ENCODE measurements at regions not wholly inside any gene's neighbourhood (a gene's known extent, or its start where the extent isn't known, plus 50 kb on each side); places are given as distances from the start of the nearest gene placed in this dataset.

DNA sequence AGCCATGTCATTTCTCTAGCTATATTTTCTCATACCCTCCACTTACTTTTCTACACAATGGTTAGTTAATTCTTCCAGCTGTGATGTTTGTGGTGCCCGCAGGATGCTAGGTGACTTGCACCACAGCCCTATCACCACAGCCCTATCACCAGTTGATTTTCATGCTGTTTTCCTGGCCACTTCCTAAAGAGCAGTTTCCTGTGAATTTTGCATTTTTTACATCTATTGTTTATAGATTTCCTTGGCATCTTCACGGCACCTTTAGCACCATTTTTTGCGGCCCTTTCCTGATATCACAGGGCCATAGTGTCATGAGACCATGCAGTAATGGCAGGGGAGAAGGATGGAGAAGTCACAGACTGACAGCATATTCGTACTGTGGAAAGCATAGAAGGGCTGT, 132.9 kb upstream of the PRICKLE2 start (continued):
- TF ChIP-seq NR2F2 (IDR thresholded peaks at IDR 0.05; ENCODE audit: borderline replicate concordance, low read depth), result no peak
- TF ChIP-seq, protein P1, sequence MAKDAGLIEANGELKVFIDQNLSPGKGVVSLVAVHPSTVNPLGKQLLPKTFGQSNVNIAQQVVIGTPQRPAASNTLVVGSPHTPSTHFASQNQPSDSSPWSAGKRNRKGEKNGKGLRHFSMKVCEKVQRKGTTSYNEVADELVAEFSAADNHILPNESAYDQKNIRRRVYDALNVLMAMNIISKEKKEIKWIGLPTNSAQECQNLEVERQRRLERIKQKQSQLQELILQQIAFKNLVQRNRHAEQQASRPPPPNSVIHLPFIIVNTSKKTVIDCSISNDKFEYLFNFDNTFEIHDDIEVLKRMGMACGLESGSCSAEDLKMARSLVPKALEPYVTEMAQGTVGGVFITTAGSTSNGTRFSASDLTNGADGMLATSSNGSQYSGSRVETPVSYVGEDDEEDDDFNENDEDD (CRISPR knock-in tag; IDR thresholded peaks at IDR 0.05; ENCODE audit: borderline replicate concordance), result no peak
- no peak for TF ChIP-seq FOXP1 (IDR thresholded peaks at IDR 0.05)
- no peak for TF ChIP-seq FOXP1 (CRISPR knock-in tag; IDR thresholded peaks at IDR 0.05)
- TF ChIP-seq ISX (CRISPR knock-in tag; conservative IDR thresholded peaks at IDR 0.05), result no peak
- TF ChIP-seq NR1H2 (CRISPR knock-in tag; IDR thresholded peaks at IDR 0.05; ENCODE audit: borderline replicate concordance, low read depth), result no peak

DNA sequence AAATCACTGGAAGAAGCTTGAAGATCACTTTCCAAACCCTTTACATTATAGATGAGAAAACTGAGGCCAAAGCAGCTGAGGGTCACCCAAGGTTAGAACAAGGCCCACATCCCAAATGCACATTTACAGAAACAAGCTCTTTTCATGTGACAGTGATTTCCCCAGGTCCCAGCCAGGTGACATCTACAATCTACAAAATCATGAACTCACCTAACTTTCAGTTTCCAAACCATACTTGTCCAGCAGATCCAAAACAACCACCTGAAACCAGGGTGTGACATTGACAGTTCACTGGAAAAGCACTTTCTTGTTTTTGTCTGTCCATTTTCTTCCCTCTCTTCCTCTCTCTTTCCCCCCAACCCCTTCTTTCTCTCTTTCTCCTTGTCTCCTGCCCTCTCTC, 132.2 kb upstream of the PRICKLE2 start:
- H3K27ac ChIP-seq (ENCODE audit: extremely low read length, insufficient read depth, low read length), result no peak overlapping the region
- H3K36me3 ChIP-seq (replicated peaks in 1 of 2; ENCODE audit: control insufficient read depth in 1 of 2, insufficient read depth in 2 of 2, low read length in 2 of 2), result no peaks in the 10 kb centered on the region
- H2AFZ ChIP-seq (ENCODE audit: low read length), result no peak overlapping the region
- H3K4me2 ChIP-seq (ENCODE audit: low read depth, low read length), result no peak overlapping the region
- H3K4me3 ChIP-seq (replicated peaks in 1 of 3; ENCODE audit: insufficient read depth in 1 of 3, low read depth in 2 of 3, low read length in 3 of 3), result no peak overlapping the region
- no peaks in the 10 kb centered on the region for H3K79me2 ChIP-seq (ENCODE audit: insufficient read depth, low read length)
- no TSS peak for BruUV-seq (replicated peaks)
- no peaks in the 10 kb centered on the region for H3K9me3 ChIP-seq (ENCODE audit: low read length)
- CTCF ChIA-PET (ENCODE audit: low intra/inter-chr PET ratio, low total read pairs), result no interaction called here
- FAIRE-seq (no peak), ATAC-seq (no peak), DNase-seq (ENCODE audit: low spot score) (no peak)
- TF ChIP-seq ZZZ3 (CRISPR knock-in tag; IDR thresholded peaks at IDR 0.05; ENCODE audit: borderline replicate concordance) (no peak), ZNF569 (CRISPR knock-in tag; IDR thresholded peaks at IDR 0.05; ENCODE audit: borderline replicate concordance) (no peak), ZNF567 (CRISPR knock-in tag; IDR thresholded peaks at IDR 0.05; ENCODE audit: borderline replicate concordance) (no peak), ZNF619 (CRISPR knock-in tag; IDR thresholded peaks at IDR 0.05) (no peak), ZNF263 (CRISPR knock-in tag; IDR thresholded peaks at IDR 0.05) (no peak), DMAP1 (CRISPR knock-in tag; IDR thresholded peaks at IDR 0.05) (no peak), ZNF761 (CRISPR knock-in tag; conservative IDR thresholded peaks at IDR 0.05) (no peak), CREM (IDR thresholded peaks at IDR 0.05) (no peak), CREM (CRISPR knock-in tag; IDR thresholded peaks at IDR 0.05) (no peak), NCOA2 (CRISPR knock-in tag; IDR thresholded peaks at IDR 0.05) (no peak), ZNF557 (CRISPR knock-in tag; IDR thresholded peaks at IDR 0.05) (no peak)
- TF ChIP-seq, protein P2, sequence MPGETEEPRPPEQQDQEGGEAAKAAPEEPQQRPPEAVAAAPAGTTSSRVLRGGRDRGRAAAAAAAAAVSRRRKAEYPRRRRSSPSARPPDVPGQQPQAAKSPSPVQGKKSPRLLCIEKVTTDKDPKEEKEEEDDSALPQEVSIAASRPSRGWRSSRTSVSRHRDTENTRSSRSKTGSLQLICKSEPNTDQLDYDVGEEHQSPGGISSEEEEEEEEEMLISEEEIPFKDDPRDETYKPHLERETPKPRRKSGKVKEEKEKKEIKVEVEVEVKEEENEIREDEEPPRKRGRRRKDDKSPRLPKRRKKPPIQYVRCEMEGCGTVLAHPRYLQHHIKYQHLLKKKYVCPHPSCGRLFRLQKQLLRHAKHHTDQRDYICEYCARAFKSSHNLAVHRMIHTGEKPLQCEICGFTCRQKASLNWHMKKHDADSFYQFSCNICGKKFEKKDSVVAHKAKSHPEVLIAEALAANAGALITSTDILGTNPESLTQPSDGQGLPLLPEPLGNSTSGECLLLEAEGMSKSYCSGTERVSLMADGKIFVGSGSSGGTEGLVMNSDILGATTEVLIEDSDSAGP (CRISPR knock-in tag; IDR thresholded peaks at IDR 0.05; ENCODE audit: borderline replicate concordance), result no peak
- TF ChIP-seq, protein P3, sequence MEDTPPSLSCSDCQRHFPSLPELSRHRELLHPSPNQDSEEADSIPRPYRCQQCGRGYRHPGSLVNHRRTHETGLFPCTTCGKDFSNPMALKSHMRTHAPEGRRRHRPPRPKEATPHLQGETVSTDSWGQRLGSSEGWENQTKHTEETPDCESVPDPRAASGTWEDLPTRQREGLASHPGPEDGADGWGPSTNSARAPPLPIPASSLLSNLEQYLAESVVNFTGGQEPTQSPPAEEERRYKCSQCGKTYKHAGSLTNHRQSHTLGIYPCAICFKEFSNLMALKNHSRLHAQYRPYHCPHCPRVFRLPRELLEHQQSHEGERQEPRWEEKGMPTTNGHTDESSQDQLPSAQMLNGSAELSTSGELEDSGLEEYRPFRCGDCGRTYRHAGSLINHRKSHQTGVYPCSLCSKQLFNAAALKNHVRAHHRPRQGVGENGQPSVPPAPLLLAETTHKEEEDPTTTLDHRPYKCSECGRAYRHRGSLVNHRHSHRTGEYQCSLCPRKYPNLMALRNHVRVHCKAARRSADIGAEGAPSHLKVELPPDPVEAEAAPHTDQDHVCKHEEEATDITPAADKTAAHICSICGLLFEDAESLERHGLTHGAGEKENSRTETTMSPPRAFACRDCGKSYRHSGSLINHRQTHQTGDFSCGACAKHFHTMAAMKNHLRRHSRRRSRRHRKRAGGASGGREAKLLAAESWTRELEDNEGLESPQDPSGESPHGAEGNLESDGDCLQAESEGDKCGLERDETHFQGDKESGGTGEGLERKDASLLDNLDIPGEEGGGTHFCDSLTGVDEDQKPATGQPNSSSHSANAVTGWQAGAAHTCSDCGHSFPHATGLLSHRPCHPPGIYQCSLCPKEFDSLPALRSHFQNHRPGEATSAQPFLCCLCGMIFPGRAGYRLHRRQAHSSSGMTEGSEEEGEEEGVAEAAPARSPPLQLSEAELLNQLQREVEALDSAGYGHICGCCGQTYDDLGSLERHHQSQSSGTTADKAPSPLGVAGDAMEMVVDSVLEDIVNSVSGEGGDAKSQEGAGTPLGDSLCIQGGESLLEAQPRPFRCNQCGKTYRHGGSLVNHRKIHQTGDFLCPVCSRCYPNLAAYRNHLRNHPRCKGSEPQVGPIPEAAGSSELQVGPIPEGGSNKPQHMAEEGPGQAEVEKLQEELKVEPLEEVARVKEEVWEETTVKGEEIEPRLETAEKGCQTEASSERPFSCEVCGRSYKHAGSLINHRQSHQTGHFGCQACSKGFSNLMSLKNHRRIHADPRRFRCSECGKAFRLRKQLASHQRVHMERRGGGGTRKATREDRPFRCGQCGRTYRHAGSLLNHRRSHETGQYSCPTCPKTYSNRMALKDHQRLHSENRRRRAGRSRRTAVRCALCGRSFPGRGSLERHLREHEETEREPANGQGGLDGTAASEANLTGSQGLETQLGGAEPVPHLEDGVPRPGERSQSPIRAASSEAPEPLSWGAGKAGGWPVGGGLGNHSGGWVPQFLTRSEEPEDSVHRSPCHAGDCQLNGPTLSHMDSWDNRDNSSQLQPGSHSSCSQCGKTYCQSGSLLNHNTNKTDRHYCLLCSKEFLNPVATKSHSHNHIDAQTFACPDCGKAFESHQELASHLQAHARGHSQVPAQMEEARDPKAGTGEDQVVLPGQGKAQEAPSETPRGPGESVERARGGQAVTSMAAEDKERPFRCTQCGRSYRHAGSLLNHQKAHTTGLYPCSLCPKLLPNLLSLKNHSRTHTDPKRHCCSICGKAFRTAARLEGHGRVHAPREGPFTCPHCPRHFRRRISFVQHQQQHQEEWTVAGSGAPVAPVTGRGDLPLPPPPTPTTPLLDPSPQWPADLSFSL (CRISPR knock-in tag; IDR thresholded peaks at IDR 0.05), result no peak
- no peaks in the 10 kb centered on the region for H4K20me1 ChIP-seq (ENCODE audit: insufficient read depth, low read length)
- in situ Hi-C loops (cut with HindIII; ENCODE audit: extremely low pct_ligation_motif_present, low pct_unique_long_range_greater_than_20kb), result no loop called here
- H3K4me1 ChIP-seq (ENCODE audit: insufficient read depth, low read length), result no peaks in the 10 kb centered on the region
- H3K27me3 ChIP-seq (ENCODE audit: control insufficient read depth in 1 of 2, insufficient read depth in 2 of 2, low read length in 2 of 2), result no peaks in the 10 kb centered on the region; a peak in 2 of 5 replicates
- POLR2A ChIA-PET, result no interaction called here
- intact Hi-C loops (cut with micrococcal nuclease; ENCODE audit: unreplicated experiment), result no loop called here
- no peak overlapping the region for H3K9ac ChIP-seq (ENCODE audit: insufficient read depth, low read depth, low read length)

All from HepG2 (cell line).